ENCODE measurements at regions not wholly inside any gene's neighbourhood (a gene's known extent, or its start where the extent isn't known, plus 50 kb on each side); places are given as distances from the start of the nearest gene placed in this dataset.

DNA sequence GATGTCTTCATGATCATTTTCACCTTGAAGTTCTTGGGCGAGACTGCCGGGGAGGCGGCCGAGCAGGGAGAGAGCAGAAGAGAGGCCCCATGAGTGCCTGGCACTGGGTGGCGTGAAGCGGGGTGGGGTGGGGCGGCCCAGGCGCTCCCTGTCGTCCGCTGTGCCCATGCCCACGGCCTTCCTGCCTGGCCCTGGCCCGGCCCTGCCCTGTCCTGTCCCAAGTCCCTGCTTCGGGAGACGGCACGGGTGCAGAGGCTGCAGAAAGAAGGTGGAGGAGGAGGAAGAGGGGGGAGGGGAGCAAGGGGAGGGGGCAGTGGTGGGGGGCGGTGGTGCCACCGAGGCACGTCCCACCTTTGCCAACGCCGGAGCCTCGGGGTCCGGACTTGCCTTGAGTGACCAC, 118.4 kb downstream of the PTPRS start:
- peaks cover 4% of the 10 kb centered on the region for H3K36me3 Mint-ChIP-seq (ENCODE audit: insufficient read depth, unreplicated experiment)
- POLR2A ChIA-PET, result no interaction called here
- no peaks in the 10 kb centered on the region for H3K27me3 Mint-ChIP-seq (ENCODE audit: insufficient read depth, unreplicated experiment)
- no peaks in the 10 kb centered on the region for H3K4me1 Mint-ChIP-seq (ENCODE audit: insufficient read depth, unreplicated experiment)
- no peaks in the 10 kb centered on the region for H3K9me3 Mint-ChIP-seq (ENCODE audit: unreplicated experiment)
- TF ChIP-seq, protein P1, sequence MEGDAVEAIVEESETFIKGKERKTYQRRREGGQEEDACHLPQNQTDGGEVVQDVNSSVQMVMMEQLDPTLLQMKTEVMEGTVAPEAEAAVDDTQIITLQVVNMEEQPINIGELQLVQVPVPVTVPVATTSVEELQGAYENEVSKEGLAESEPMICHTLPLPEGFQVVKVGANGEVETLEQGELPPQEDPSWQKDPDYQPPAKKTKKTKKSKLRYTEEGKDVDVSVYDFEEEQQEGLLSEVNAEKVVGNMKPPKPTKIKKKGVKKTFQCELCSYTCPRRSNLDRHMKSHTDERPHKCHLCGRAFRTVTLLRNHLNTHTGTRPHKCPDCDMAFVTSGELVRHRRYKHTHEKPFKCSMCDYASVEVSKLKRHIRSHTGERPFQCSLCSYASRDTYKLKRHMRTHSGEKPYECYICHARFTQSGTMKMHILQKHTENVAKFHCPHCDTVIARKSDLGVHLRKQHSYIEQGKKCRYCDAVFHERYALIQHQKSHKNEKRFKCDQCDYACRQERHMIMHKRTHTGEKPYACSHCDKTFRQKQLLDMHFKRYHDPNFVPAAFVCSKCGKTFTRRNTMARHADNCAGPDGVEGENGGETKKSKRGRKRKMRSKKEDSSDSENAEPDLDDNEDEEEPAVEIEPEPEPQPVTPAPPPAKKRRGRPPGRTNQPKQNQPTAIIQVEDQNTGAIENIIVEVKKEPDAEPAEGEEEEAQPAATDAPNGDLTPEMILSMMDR (IDR thresholded peaks at IDR 0.05; ENCODE audit: unreplicated experiment), result no peak
- BruUV-seq (replicated peaks), result no TSS peak
- H3K27ac Mint-ChIP-seq (ENCODE audit: low read depth, unreplicated experiment), result no peak overlapping the region
- DNase-seq (ENCODE audit: unreplicated experiment), result no peak
- CTCF ChIA-PET, result no interaction called here
- intact Hi-C loops (cut with micrococcal nuclease), result no loop called here
- H3K4me3 Mint-ChIP-seq (ENCODE audit: unreplicated experiment), result no peak overlapping the region

DNA sequence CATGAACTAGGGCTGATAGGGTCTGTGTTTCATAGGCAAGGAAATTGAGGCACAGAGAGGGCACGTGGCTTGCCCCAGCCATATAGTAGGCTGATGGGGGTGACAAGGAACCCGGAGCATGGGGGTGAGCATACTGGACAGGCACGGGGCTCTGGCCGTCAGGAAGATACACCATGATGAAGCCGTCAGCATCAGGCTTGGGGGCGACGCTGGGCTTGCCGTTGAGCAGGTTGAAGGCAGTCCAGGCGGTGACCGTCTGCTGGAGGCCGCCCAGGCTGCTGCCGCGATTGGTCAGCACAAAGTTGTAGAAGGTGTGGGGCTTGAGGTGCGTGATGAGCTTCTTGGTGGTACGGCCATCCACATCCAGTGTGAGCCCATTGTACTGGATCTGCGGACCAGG, 119.7 kb downstream of the PTPRS start:
- Mint-ChIP-seq H3K4me3 (ENCODE audit: unreplicated experiment) (no peak overlapping the region), H3K27ac (ENCODE audit: low read depth, unreplicated experiment) (no peak overlapping the region), H3K36me3 (ENCODE audit: insufficient read depth, unreplicated experiment) (peaks cover 4% of the 10 kb centered on the region), H3K4me1 (ENCODE audit: insufficient read depth, unreplicated experiment) (no peaks in the 10 kb centered on the region), H3K9me3 (ENCODE audit: unreplicated experiment) (no peaks in the 10 kb centered on the region), H3K27me3 (ENCODE audit: insufficient read depth, unreplicated experiment) (no peaks in the 10 kb centered on the region)
- TF ChIP-seq, protein P1 (IDR thresholded peaks at IDR 0.05; ENCODE audit: unreplicated experiment), result no peak
- BruUV-seq (replicated peaks), result no TSS peak
- no peak for DNase-seq (ENCODE audit: unreplicated experiment)
- CTCF ChIA-PET, result no interaction called here
- POLR2A ChIA-PET, result no interaction called here
- intact Hi-C loops (cut with micrococcal nuclease), result no loop called here

DNA sequence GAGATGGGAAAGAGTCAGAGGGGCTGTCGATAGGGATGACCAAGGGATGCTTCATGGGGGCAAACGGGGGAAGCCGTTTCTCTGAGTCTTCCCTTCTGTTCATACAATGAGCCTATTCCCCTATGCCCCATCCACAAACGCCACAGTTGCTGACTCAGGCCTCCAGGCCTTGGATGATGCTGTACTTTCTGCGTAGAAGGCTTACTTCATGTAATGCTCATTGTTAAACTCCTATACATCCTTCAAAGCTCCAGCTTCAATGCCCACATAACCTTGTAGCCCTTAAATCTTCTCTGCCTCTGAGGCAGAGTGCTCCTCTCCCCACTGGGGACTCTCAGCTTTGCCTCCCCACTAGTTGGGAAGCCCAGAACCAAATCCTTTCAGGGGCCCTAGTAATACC, 120.3 kb downstream of the PTPRS start:
- H3K9me3 Mint-ChIP-seq (ENCODE audit: unreplicated experiment), result no peaks in the 10 kb centered on the region
- H3K27me3 Mint-ChIP-seq (ENCODE audit: insufficient read depth, unreplicated experiment), result no peaks in the 10 kb centered on the region
- no peak overlapping the region for H3K27ac Mint-ChIP-seq (ENCODE audit: low read depth, unreplicated experiment)
- no peak for DNase-seq (ENCODE audit: unreplicated experiment)
- POLR2A ChIA-PET, result no interaction called here
- TF ChIP-seq, protein P1 (IDR thresholded peaks at IDR 0.05; ENCODE audit: unreplicated experiment), result no peak
- intact Hi-C loops (cut with micrococcal nuclease), result no loop called here
- H3K4me3 Mint-ChIP-seq (ENCODE audit: unreplicated experiment), result no peak overlapping the region
- no peaks in the 10 kb centered on the region for H3K4me1 Mint-ChIP-seq (ENCODE audit: insufficient read depth, unreplicated experiment)
- peaks cover 4% of the 10 kb centered on the region for H3K36me3 Mint-ChIP-seq (ENCODE audit: insufficient read depth, unreplicated experiment)
- BruUV-seq (replicated peaks), result no TSS peak
- CTCF ChIA-PET, result no interaction called here

DNA sequence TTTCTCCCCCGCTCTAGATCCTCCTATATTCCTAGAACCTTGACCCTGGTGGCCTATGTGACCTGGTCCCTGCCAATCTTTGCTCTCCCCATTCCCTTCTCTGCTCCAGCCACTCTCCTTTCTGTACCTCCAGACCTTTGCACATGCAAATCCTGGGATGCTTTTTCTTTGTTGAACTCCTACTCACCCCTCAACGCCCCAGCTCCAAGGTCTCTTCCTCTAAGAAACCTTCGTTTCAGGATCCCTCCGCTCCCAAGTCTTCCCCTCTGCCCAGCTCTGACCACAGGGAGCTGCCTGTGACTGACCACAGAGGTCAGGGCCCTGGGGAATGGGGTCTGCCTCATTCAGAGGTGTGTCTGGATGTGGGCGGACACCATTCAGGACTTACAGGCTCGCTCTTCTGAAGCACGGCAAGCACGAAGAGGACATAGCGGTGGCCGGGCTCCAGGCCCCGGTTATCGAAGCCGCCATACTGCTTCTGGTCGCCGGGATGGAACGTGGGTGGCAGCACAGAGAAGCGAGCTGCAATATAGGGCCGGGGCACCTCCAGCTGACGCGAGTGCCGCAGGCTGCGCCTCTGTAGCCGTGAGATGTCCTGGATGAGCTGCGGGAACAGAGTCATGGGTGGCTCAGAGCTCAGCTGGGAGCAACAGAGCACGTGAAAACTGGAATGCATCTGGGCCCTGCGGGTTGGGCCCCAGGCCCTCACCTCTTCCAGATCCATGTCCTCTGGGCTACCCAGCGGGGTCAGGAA, 120.9 kb downstream of the PTPRS start:
- no peak for DNase-seq (ENCODE audit: unreplicated experiment)
- no peak overlapping the region for H3K27ac Mint-ChIP-seq (ENCODE audit: low read depth, unreplicated experiment)

More for the DNA sequence above, 120.9 kb downstream of the PTPRS start:
- Mint-ChIP-seq H3K4me3 (ENCODE audit: unreplicated experiment) (no peak overlapping the region), H3K27me3 (ENCODE audit: insufficient read depth, unreplicated experiment) (no peaks in the 10 kb centered on the region), H3K36me3 (ENCODE audit: insufficient read depth, unreplicated experiment) (peaks cover 4% of the 10 kb centered on the region), H3K4me1 (ENCODE audit: insufficient read depth, unreplicated experiment) (no peaks in the 10 kb centered on the region), H3K9me3 (ENCODE audit: unreplicated experiment) (no peaks in the 10 kb centered on the region)
- BruUV-seq (replicated peaks), result no TSS peak
- ChIA-PET CTCF (no interaction called here), POLR2A (no interaction called here)
- TF ChIP-seq, protein P1 (IDR thresholded peaks at IDR 0.05; ENCODE audit: unreplicated experiment), result no peak
- intact Hi-C loops (cut with micrococcal nuclease), result no loop called here
